HL-60 (cell line): ENCODE measurements at regions not wholly inside any gene's neighbourhood (a gene's known extent, or its start where the extent isn't known, plus 50 kb on each side); places are given as distances from the start of the nearest gene placed in this dataset.

Source experiments
- DNase-seq, 2 experiments: peaks; one replicate each; pipeline ENCODE4 v3.0.0-alpha.2; 2010 to 2020; ENCODE audit warnings: low read depth in 1 of 2, low spot score in 1 of 2
- H3K27ac ChIP-seq: fragments of 250-450 bp; sonication (Bioruptor Pico); replicated peaks from 2 replicates; pipeline ENCODE4 v1.5.1; 2020; ENCODE audit warnings: mild to moderate bottlenecking, moderate library complexity
- H3K27me3 ChIP-seq: fragments of 250-450 bp; sonication (Bioruptor Pico); 2 replicates; pipeline ENCODE4 v1.5.1; 2021; ENCODE audit warnings: mild to moderate bottlenecking, moderate library complexity; ENCODE audit not compliant: insufficient read depth, poor library complexity, severe bottlenecking
- H3K4me3 ChIP-seq: replicated peaks from 2 replicates; pipeline ENCODE4 v1.5.1; 2011; ENCODE audit warnings: mild to moderate bottlenecking, control low read depth, low read length; ENCODE audit not compliant: insufficient read depth
- GABPA ChIP-seq: IDR thresholded peaks from 2 replicates; pipeline ENCODE4 v1.6.1; 2012; ENCODE audit warnings: low read depth
- POLR2AphosphoS5 ChIP-seq: IDR thresholded peaks from 2 replicates; pipeline ENCODE4 v1.6.1; 2012; ENCODE audit warnings: low read depth
- SPI1 ChIP-seq: IDR thresholded peaks from 2 replicates; pipeline ENCODE4 v1.6.1; 2012; ENCODE audit warnings: low read depth, mild to moderate bottlenecking, borderline replicate concordance
- TF ChIP-seq, protein P1 (sequence below): IDR thresholded peaks from one replicate; pipeline ENCODE4 v1.5.1; 2011; ENCODE audit warnings: low read length, control low read depth, inconsistent platforms; ENCODE audit not compliant: insufficient read depth
- TF ChIP-seq, protein P2 (sequence below): IDR thresholded peaks from 2 replicates; pipeline ENCODE4 v1.6.1; 2012; ENCODE audit warnings: low read depth; ENCODE audit not compliant: insufficient replicate concordance

DNA sequence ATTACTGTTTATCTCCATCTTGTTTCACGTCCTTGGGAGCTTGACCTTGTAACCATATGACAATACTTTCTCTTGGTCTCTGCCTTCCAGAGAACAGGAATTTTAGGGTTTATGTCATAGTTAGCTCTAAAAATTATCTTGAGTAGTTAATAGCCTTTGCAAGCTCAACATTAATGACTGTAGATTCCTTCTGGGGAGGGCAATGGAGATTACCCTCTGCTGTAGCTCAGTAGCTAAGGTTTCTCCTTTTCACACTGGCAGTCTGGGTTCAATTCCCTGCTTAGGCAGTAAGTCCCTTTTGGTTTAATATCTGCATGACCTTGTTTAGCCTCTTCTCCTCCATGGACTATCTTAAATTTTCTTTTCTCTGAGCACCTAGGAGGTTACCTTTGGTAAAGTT, 181.7 kb upstream of the GPR101 start:
- Histone ChIP-seq H3K27me3 (no peaks in the 10 kb centered on the region), H3K27ac (no peak overlapping the region), H3K4me3 (no peak overlapping the region)
- TF ChIP-seq, protein P1, sequence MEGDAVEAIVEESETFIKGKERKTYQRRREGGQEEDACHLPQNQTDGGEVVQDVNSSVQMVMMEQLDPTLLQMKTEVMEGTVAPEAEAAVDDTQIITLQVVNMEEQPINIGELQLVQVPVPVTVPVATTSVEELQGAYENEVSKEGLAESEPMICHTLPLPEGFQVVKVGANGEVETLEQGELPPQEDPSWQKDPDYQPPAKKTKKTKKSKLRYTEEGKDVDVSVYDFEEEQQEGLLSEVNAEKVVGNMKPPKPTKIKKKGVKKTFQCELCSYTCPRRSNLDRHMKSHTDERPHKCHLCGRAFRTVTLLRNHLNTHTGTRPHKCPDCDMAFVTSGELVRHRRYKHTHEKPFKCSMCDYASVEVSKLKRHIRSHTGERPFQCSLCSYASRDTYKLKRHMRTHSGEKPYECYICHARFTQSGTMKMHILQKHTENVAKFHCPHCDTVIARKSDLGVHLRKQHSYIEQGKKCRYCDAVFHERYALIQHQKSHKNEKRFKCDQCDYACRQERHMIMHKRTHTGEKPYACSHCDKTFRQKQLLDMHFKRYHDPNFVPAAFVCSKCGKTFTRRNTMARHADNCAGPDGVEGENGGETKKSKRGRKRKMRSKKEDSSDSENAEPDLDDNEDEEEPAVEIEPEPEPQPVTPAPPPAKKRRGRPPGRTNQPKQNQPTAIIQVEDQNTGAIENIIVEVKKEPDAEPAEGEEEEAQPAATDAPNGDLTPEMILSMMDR = no peak
- TF ChIP-seq SPI1 = no peak
- TF ChIP-seq, protein P2, sequence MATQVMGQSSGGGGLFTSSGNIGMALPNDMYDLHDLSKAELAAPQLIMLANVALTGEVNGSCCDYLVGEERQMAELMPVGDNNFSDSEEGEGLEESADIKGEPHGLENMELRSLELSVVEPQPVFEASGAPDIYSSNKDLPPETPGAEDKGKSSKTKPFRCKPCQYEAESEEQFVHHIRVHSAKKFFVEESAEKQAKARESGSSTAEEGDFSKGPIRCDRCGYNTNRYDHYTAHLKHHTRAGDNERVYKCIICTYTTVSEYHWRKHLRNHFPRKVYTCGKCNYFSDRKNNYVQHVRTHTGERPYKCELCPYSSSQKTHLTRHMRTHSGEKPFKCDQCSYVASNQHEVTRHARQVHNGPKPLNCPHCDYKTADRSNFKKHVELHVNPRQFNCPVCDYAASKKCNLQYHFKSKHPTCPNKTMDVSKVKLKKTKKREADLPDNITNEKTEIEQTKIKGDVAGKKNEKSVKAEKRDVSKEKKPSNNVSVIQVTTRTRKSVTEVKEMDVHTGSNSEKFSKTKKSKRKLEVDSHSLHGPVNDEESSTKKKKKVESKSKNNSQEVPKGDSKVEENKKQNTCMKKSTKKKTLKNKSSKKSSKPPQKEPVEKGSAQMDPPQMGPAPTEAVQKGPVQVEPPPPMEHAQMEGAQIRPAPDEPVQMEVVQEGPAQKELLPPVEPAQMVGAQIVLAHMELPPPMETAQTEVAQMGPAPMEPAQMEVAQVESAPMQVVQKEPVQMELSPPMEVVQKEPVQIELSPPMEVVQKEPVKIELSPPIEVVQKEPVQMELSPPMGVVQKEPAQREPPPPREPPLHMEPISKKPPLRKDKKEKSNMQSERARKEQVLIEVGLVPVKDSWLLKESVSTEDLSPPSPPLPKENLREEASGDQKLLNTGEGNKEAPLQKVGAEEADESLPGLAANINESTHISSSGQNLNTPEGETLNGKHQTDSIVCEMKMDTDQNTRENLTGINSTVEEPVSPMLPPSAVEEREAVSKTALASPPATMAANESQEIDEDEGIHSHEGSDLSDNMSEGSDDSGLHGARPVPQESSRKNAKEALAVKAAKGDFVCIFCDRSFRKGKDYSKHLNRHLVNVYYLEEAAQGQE = no peak
- TF ChIP-seq POLR2AphosphoS5 = no peak
- no peak for TF ChIP-seq GABPA
- no peak for DNase-seq

- TF ChIP-seq, protein P1 = no peak
- TF ChIP-seq, protein P2 = no peak
- TF ChIP-seq POLR2AphosphoS5 = no peak
- no peak for TF ChIP-seq SPI1
- TF ChIP-seq GABPA = no peak
- Histone ChIP-seq H3K4me3 (no peak overlapping the region), H3K27ac (no peak overlapping the region), H3K27me3 (no peaks in the 10 kb centered on the region)
- DNase-seq = no peak
These were observed 178.4 kb upstream of the GPR101 start for GRCh38 chrX:137212078-137212632.

GRCh38 chrX:137198040-137198439, 164.2 kb upstream of the GPR101 start:
- TF ChIP-seq, protein P1 = no peak
- no peak for TF ChIP-seq POLR2AphosphoS5
- TF ChIP-seq, protein P2 = no peak
- no peak for TF ChIP-seq GABPA
- no peak for TF ChIP-seq SPI1
- no peak overlapping the region for H3K4me3 ChIP-seq
- no peak overlapping the region for H3K27ac ChIP-seq
- DNase-seq = no peak
- no peaks in the 10 kb centered on the region for H3K27me3 ChIP-seq
